ENCODE measurements at regions not wholly inside any gene's neighbourhood (a gene's known extent, or its start where the extent isn't known, plus 50 kb on each side); places are given as distances from the start of the nearest gene placed in this dataset.

DNA sequence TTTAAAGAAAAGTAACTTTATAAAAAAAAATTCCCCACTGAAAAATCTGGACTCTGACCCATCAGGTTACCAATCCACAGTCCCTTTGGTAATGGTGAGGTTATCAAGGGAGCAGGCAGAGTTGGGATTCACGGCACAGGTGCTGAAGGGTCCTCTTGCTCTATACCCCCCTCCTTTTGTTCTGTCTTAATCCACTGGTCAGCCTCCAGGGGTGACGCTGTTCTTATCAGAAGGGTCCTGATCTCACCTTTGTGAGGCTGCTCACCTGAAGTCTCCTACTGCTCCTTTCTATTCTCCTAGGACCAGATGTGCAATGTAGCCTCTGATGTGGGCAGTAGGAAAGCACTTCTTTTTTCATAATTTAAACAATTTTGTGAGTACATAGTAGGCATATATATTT lies 80.6 kb upstream of the E2F8 start:
- DNase-seq = no peak

DNA sequence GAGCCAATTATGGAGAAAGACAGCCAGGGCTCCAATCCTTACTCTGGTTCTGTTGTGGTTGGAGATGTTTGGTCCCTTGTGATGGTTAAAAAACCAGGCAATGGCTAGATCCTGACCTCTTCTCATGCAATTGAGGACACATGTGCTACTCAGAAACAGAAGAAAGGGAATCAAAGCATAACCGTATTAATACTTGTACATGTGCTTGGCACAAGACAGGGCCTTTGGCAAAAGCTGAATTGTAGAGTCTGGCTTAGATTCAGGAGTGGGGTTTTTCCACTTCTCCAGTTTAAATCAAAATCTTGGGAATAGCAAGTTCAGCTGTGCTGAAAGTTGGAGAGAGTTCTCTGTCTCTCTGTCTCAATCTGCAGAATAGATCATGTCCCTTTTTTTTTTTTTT lies 80.1 kb upstream of the E2F8 start:
- DNase-seq = no peak

DNA sequence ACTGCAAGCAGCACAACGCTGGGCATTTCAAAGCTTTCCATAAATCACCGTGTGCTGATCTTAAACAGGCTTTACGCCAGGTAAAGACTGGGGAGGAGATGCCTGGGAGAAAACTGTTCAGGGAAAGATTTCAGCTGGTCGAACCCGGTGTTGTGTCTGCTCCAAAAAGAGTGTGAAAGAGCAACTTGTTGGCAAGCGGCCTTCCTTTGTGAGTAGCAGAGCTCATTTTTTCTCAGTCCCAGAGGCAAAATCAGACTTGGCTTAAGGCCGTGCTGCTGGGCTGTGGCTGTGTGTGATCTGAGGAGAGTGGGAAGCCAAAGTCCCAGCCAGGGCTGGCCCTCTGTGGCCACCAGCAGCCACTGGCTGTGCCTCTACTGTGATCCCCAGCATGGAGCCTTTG lies 75.7 kb upstream of the E2F8 start:
- no peak for DNase-seq

DNA sequence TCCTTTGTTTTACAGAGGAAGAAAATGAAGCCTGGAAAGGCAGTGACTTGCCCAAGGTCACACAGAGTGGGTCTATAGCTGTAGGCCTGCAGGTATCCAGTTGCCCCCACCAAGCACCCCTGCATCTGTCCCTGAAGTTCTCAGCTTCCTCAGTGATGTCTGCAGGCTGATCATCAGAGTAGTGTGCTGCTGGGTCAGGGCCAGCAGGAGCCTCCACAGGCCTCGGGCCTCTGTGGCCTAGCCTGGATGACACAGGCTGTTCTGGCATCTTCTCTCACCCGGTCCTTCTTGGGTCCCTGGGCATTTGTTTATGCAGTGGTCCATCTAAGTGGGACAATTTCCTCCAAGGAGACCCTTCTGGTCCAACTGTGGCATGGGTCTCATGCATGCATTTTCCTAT lies 74.8 kb upstream of the E2F8 start:
- DNase-seq = no peak

DNA sequence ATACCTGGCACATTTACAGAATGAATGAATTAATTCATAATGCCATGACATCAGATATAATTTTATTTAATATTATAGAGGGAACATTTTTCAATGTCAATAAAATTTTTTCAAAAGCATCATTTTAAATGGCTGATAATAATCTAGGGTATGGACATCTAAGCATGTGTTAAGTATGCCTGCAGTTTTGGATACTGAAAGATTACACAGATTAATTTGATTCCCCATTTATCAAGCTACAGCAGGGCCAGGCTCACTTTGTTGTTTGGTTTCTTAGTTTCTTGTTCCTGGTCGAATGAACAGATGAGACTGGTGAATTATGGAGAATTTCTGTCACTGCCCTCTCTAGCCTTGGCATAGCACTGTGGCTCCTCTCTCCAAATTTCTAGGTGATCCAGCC lies 72.4 kb upstream of the E2F8 start:
- DNase-seq = no peak

DNA sequence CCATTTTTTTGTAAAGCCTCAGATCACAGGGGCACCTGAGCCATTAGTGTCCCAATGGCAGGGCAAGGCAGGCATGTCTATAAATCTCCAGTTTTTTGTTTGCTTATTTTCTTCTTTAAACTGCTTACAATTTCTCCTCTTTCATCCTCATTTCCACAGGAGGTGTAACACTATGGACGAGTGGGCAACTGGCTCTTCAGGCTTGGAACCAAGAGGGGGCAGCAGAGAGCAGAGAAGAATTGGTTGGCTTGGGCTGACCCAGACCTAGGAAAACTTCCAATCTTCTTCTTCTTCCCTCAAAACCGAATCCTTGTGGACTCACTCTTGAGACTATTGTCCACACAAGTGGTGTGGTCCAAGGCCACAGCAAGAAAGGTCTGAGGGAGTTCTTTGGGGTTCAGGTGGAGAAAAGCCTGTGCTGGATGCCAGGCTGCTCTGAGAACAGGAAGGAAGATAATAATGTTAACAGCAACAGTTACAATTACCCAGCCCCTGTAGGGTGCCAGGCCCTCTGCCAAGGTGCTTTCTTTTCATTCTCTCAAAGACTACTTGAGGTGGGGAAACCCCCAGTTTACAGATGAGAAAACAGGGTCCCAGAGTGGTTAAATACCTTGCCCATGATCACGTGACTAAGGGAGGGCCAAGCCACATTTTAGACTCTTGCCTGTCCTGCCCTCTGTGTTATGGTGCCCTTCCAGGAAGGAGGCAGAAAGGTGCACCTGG lies 70.7 kb upstream of the E2F8 start:
- DNase-seq = no peak

DNA sequence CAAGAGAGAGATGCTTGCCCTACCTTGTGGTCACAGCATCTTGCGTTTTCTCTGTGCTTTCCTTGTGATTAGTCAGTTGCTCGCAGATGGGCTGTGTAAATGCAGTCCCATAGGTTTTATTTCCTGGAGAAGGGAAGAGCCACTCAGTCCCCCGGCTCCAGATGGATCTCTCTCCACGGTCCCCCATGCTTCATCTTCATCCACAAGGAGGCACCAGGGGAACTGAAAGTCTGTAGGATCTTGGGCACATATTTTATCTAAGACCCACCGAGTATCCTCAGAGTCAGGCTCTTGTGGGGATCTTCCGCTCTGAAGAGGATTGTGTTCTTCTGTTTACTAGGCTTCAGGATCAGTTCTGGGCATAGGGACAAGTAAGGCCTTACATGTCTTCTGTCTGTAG lies 66.8 kb upstream of the E2F8 start:
- no peak for DNase-seq

DNA sequence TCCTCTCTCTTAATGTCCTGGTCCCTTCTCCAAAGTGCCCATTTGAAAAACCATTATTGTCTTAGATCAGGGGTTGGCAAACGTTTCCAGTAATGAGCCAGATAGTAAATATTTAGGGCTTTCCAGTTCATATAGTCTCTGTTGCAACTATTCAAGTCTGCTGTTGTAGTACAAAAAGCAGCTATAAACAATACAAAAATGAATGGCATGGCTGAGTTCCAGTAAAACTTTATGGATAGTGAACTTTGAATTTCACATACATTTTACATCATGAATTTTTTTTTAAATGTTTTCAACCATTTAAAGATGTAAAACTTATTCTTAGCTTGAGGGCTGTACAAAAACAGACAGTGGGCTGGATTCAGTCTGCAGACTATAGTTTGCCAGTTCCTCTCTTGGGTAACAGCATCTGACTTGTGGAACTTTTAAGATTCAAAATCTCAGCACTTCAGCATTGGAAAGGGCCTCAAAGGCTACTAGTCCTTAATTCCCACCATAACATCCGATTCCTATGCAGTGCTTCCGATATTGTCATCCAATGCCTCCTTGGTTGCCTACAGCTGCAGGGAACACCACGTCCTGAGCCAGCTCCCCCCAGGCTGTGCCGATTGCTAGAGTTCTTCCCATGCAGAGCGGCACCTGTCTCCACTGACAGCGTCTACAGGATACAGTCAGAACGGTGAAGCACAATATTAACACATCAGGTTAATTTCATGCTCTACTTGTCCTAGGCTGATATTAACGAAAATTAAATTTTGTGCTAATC lies 65.6 kb upstream of the E2F8 start:
- no peak for DNase-seq

DNA sequence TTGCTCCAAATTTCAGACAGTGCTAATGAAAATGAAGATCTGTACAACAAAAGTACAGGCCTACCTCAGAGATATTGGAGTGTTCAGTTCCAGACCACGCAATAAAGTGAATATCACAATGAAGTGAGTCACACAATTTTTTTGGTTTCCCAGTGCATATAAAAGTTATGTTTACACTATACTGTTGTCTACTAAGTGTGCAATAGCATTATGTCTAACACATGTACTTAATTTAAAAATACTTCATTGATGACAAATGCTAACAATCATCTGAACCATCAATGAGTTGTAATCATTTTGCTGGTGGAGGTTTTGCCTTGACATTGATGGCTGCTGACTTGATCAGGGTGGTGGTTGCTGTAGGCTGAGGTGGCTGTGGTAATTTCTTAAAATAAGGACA lies 60.6 kb upstream of the E2F8 start:
- no peak for DNase-seq

DNA sequence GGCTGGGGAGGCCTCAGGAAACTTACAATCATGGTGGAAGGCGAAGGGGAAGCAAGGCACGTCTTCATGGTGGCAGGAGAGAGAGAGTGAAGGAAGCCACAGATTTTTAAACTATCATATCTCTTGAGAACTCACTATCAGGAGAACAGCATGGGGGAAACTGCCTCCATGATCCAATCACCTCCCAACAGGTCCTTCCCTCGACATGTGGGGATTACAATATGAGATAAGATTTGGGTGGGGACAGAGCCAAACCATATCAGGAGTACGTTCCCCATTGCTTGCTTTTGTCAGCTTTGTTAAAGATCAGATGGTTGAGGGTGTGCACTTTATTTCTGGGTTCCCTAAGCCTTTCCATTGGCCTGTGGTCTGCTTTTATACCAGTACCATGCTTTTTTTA lies 53.7 kb upstream of the E2F8 start:
- no peak for DNase-seq

DNA sequence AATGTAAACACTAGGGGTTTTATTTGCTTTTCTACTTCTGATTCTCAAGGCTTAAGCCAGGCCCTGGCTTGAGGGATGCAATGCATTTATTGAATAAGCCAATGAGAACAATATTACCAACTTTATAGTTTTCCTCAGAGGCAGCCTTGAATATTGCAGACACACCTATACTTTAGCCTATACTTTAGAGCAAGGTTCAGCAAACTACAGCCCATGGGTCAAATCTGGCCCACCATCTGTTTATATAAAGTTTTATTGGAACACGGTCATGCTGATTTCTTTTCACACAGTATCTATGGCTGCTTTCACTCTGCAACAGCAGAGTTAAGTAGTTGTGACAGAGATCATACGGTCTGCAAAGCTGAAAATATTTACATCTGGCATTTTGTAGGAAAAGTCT lies 50.3 kb upstream of the E2F8 start:
- DNase-seq = no peak

Measured in CD4-positive, alpha-beta T cell treated with Interleukin-15 for 1 hour (primary cell).